Naive thymus-derived CD4-positive, alpha-beta T cell (primary cell): ENCODE measurements at regions not wholly inside any gene's neighbourhood (a gene's known extent, or its start where the extent isn't known, plus 50 kb on each side); places are given as distances from the start of the nearest gene placed in this dataset.

Source experiments
- ATAC-seq: fragments of 150-1000 bp; cut with Tn5 transposase; 2 replicates; pipeline ENCODE4 v1.10.0; 2021; ENCODE audit warnings: mild to moderate bottlenecking, moderate library complexity
- CTCF ChIA-PET: fragments of 350-600 bp; sonication (Branson Sonifier 250); formaldehyde crosslinking; loops from one replicate; lab custom pipeline; 2021; ENCODE audit warnings: antibody characterized with exemption; lab: Charles Lee
- POLR2A ChIA-PET: fragments of 350-600 bp; sonication (Branson Sonifier 250); formaldehyde crosslinking; loops from one replicate; lab custom pipeline; 2021; ENCODE audit warnings: antibody characterized with exemption, inconsistent platforms; lab: Charles Lee
- DNase-seq, 9 donors: peaks; one replicate each; pipeline versions ENCODE4 v3.0.0 to v3.0.0-alpha.2; 2020 to 2022; ENCODE audit warnings: mixed read lengths in 1 of 9
- H3K27ac ChIP-seq: one replicate; pipeline ENCODE4 v1.7.0; 2013; ENCODE audit warnings: mild to moderate bottlenecking, low read depth, low read length, moderate library complexity
- H3K27me3 ChIP-seq, 2 donors: one replicate each; pipeline ENCODE4 v1.7.0; 2013; ENCODE audit warnings: low read length in 2 of 2, mild to moderate bottlenecking in 2 of 2, moderate library complexity in 2 of 2; ENCODE audit not compliant: control insufficient read depth in 2 of 2, insufficient read depth in 2 of 2
- H3K36me3 ChIP-seq, 3 experiments: 1 replicate in 2 of 3; 2 replicates in 1 of 3; pipeline ENCODE4 v1.7.0; 2013; ENCODE audit warnings: low read length in 3 of 3, mild to moderate bottlenecking in 3 of 3, moderate library complexity in 1 of 3; ENCODE audit not compliant: insufficient read depth in 3 of 3, control insufficient read depth in 2 of 3
- H3K4me1 ChIP-seq, 2 donors: one replicate each; pipeline ENCODE4 v1.7.0; 2013; ENCODE audit warnings: low read length in 2 of 2, mild to moderate bottlenecking in 2 of 2, moderate library complexity in 1 of 2; ENCODE audit not compliant: control insufficient read depth in 2 of 2, insufficient read depth in 2 of 2
- H3K4me3 ChIP-seq: 2 replicates; pipeline ENCODE4 v1.7.0; 2013; ENCODE audit warnings: mild to moderate bottlenecking, low read length
- H3K9me3 ChIP-seq, 3 experiments: 1 replicate in 2 of 3; 2 replicates in 1 of 3; pipeline ENCODE4 v1.7.0; 2013; ENCODE audit warnings: low read length in 3 of 3; ENCODE audit not compliant: control insufficient read depth in 2 of 3
- H3K27ac Mint-ChIP-seq, 9 donors: one replicate each; pipeline ENCODE4 v1.8.0; 2020 to 2022; ENCODE audit warnings: mixed read lengths in 9 of 9, mild to moderate bottlenecking in 8 of 9, moderate library complexity in 5 of 9, inconsistent platforms in 2 of 9
- H3K27me3 Mint-ChIP-seq, 5 donors: one replicate each; pipeline ENCODE4 v1.8.0; 2021 to 2022; ENCODE audit warnings: mixed read lengths in 5 of 5, mild to moderate bottlenecking in 1 of 5
- H3K36me3 Mint-ChIP-seq, 5 donors: one replicate each; pipeline ENCODE4 v1.8.0; 2020 to 2022; ENCODE audit warnings: mixed read lengths in 5 of 5, mild to moderate bottlenecking in 3 of 5, inconsistent platforms in 1 of 5
- H3K4me1 Mint-ChIP-seq, 7 donors: one replicate each; pipeline ENCODE4 v1.8.0; 2020 to 2022; ENCODE audit warnings: mixed read lengths in 7 of 7, mild to moderate bottlenecking in 3 of 7, inconsistent platforms in 1 of 7
- H3K4me3 Mint-ChIP-seq, 10 donors: one replicate each; pipeline ENCODE4 v1.8.0; 2020 to 2022; ENCODE audit warnings: mild to moderate bottlenecking in 10 of 10, mixed read lengths in 10 of 10, moderate library complexity in 6 of 10, inconsistent platforms in 2 of 10
- H3K9me3 Mint-ChIP-seq, 11 donors: one replicate each; pipeline ENCODE4 v1.8.0; 2020 to 2022; ENCODE audit warnings: mixed read lengths in 11 of 11, mild to moderate bottlenecking in 4 of 11, inconsistent platforms in 1 of 11, moderate library complexity in 1 of 11
- intact Hi-C, 2 donors: fragments of 100-400 bp; cut with micrococcal nuclease; formaldehyde crosslinking; loops; one replicate each; pipeline ENCODE4 v1.15.1; 2023

- no peaks in the 10 kb centered on the region for H3K27me3 ChIP-seq
These were observed 52.3 kb downstream of the MRPL57 start for GRCh38 chr13:21228738-21229137.

GRCh38 chr13:21229241-21230024 is 53.0 kb downstream of the MRPL57 start:
- Histone ChIP-seq H3K36me3 (no peaks in the 10 kb centered on the region), H3K27ac (no peak overlapping the region), H3K27me3 (no peaks in the 10 kb centered on the region), H3K4me1 (no peaks in the 10 kb centered on the region), H3K4me3 (no peak overlapping the region), H3K9me3 (no peaks in the 10 kb centered on the region)
- Mint-ChIP-seq H3K4me1 (peaks cover 0 to 16% (median 11%) of the 10 kb centered on the region in 7 donors), H3K4me3 (no peak overlapping the region), H3K36me3 (no peaks in the 10 kb centered on the region), H3K27ac (no peak overlapping the region), H3K27me3 (peaks cover 0 to 18% (median 0%) of the 10 kb centered on the region in 5 donors), H3K9me3 (peaks cover 0 to 2% (median 0%) of the 10 kb centered on the region in 11 donors)
- ChIA-PET POLR2A (no interaction called here), CTCF (no interaction called here)
- intact Hi-C loops: no loop called here
- no peak for DNase-seq
- ATAC-seq: no peak

More at GRCh38 chr13:21228738-21229137, 52.3 kb downstream of the MRPL57 start:
- intact Hi-C loops: no loop called here
- no peaks in the 10 kb centered on the region for H3K36me3 Mint-ChIP-seq
- no peak overlapping the region for H3K4me3 ChIP-seq
- no peak overlapping the region for H3K27ac ChIP-seq
- no peaks in the 10 kb centered on the region for H3K9me3 ChIP-seq
- H3K4me1 ChIP-seq: no peaks in the 10 kb centered on the region
- H3K4me1 Mint-ChIP-seq: peaks cover 0 to 12% (median 11%) of the 10 kb centered on the region in 7 donors
- H3K36me3 ChIP-seq: no peaks in the 10 kb centered on the region
- CTCF ChIA-PET: no interaction called here
- DNase-seq (no peak), ATAC-seq (no peak)
- peaks cover 0 to 24% (median 0%) of the 10 kb centered on the region in 5 donors for H3K27me3 Mint-ChIP-seq
- no peak overlapping the region for H3K27ac Mint-ChIP-seq
- H3K9me3 Mint-ChIP-seq: peaks cover 0 to 2% (median 0%) of the 10 kb centered on the region in 11 donors
- no peak overlapping the region for H3K4me3 Mint-ChIP-seq
- POLR2A ChIA-PET: no interaction called here

GRCh38 chr13:21230516-21230915 is 54.1 kb downstream of the MRPL57 start:
- Mint-ChIP-seq H3K9me3 (no peaks in the 10 kb centered on the region), H3K4me3 (no peak overlapping the region), H3K27me3 (peaks cover 0 to 16% (median 0%) of the 10 kb centered on the region in 5 donors), H3K27ac (no peak overlapping the region), H3K4me1 (peaks cover 0 to 16% (median 11%) of the 10 kb centered on the region in 7 donors), H3K36me3 (no peaks in the 10 kb centered on the region)
- POLR2A ChIA-PET: no interaction called here
- Histone ChIP-seq H3K4me1 (no peaks in the 10 kb centered on the region), H3K9me3 (no peaks in the 10 kb centered on the region), H3K27ac (no peak overlapping the region), H3K4me3 (no peak overlapping the region), H3K36me3 (no peaks in the 10 kb centered on the region), H3K27me3 (no peaks in the 10 kb centered on the region)
- intact Hi-C loops: no loop called here
- ATAC-seq (no peak), DNase-seq (no peak)
- CTCF ChIA-PET: no interaction called here

GRCh38 chr13:21231426-21231940 is 55.0 kb downstream of the MRPL57 start:
- no peaks in the 10 kb centered on the region for H3K36me3 Mint-ChIP-seq
- intact Hi-C loops: no loop called here
- ChIA-PET CTCF (no interaction called here), POLR2A (no interaction called here)
- Histone ChIP-seq H3K4me1 (no peaks in the 10 kb centered on the region), H3K4me3 (no peak overlapping the region), H3K36me3 (no peaks in the 10 kb centered on the region), H3K9me3 (no peaks in the 10 kb centered on the region), H3K27me3 (no peaks in the 10 kb centered on the region), H3K27ac (no peak overlapping the region)
- no peak for DNase-seq
- peaks cover 0 to 16% (median 11%) of the 10 kb centered on the region in 7 donors for H3K4me1 Mint-ChIP-seq
- peak overlapping the region in 1 of 10 donors; percentile 7 for H3K4me3 Mint-ChIP-seq
- peak overlapping the region in 1 of 9 donors; percentile 69 for H3K27ac Mint-ChIP-seq
- no peak for ATAC-seq
- H3K27me3 Mint-ChIP-seq: peaks cover 0 to 12% (median 3%) of the 10 kb centered on the region in 5 donors
- H3K9me3 Mint-ChIP-seq: no peaks in the 10 kb centered on the region

- H3K9me3 ChIP-seq: no peaks in the 10 kb centered on the region
- H3K4me1 ChIP-seq: no peaks in the 10 kb centered on the region
- Mint-ChIP-seq H3K27ac (peak overlapping the region in 1 of 9 donors; percentile 60), H3K4me3 (peak overlapping the region in 5 of 10 donors; percentile 7 to 62 (median 16)), H3K36me3 (no peaks in the 10 kb centered on the region), H3K9me3 (no peaks in the 10 kb centered on the region), H3K27me3 (peaks cover 0 to 11% (median 4%) of the 10 kb centered on the region in 5 donors), H3K4me1 (peaks cover 0 to 16% (median 11%) of the 10 kb centered on the region in 7 donors)
- no peak for ATAC-seq
- no peak overlapping the region for H3K4me3 ChIP-seq
- no peaks in the 10 kb centered on the region for H3K27me3 ChIP-seq
- POLR2A ChIA-PET: no interaction called here
- CTCF ChIA-PET: no interaction called here
- no peaks in the 10 kb centered on the region for H3K36me3 ChIP-seq
- intact Hi-C loops: loop anchor here in 1 of 2 donors (2.0 kb wide), 1 partner anchor 13 kb away; no protein-coding TSS in a partner anchor
- DNase-seq: no peak
- no peak overlapping the region for H3K27ac ChIP-seq
These were observed 55.7 kb downstream of the MRPL57 start for GRCh38 chr13:21232196-21232595.

- DNase-seq: no peak
- H3K9me3 Mint-ChIP-seq: no peaks in the 10 kb centered on the region
- ChIA-PET CTCF (no interaction called here), POLR2A (no interaction called here)
- intact Hi-C loops: loop anchor here in 1 of 2 donors (2.0 kb wide), 1 partner anchor 14 kb away; no protein-coding TSS in a partner anchor
- H3K4me1 Mint-ChIP-seq: peaks cover 0 to 16% (median 11%) of the 10 kb centered on the region in 7 donors
- no peaks in the 10 kb centered on the region for H3K36me3 ChIP-seq
- H3K36me3 Mint-ChIP-seq: no peaks in the 10 kb centered on the region
- H3K4me3 ChIP-seq: no peak overlapping the region
- H3K27me3 ChIP-seq: no peaks in the 10 kb centered on the region
- no peak overlapping the region for H3K27ac ChIP-seq
- H3K4me3 Mint-ChIP-seq: peak overlapping the region in 6 of 10 donors; percentile 7 to 62 (median 14)
- no peaks in the 10 kb centered on the region for H3K4me1 ChIP-seq
- peak overlapping the region in 1 of 9 donors; percentile 60 for H3K27ac Mint-ChIP-seq
- ATAC-seq: no peak
- peaks cover 0 to 9% (median 4%) of the 10 kb centered on the region in 5 donors for H3K27me3 Mint-ChIP-seq
- no peaks in the 10 kb centered on the region for H3K9me3 ChIP-seq
These were observed 56.1 kb downstream of the MRPL57 start for GRCh38 chr13:21232599-21232998.
